Chondrocyte (in vitro differentiated cells): ENCODE measurements at regions not wholly inside any gene's neighbourhood (a gene's known extent, or its start where the extent isn't known, plus 50 kb on each side); places are given as distances from the start of the nearest gene placed in this dataset.

Experiments used
- DNase-seq: peaks from one replicate; pipeline ENCODE4 v3.0.0; 2021; ENCODE audit warnings: mixed read lengths, low spot score
- H3K27ac Mint-ChIP-seq: one replicate; pipeline ENCODE4 v1.8.0; 2021; ENCODE audit warnings: mild to moderate bottlenecking, moderate library complexity, mixed read lengths; ENCODE audit not compliant: unreplicated experiment
- H3K27me3 Mint-ChIP-seq: 2 replicates; pipeline ENCODE4 v1.8.0; 2021; ENCODE audit warnings: low read depth, mixed read lengths
- H3K36me3 Mint-ChIP-seq: 2 replicates; pipeline ENCODE4 v1.8.0; 2021; ENCODE audit warnings: low read depth, mixed read lengths
- H3K4me1 Mint-ChIP-seq: 2 replicates; pipeline ENCODE4 v1.8.0; 2021; ENCODE audit warnings: low read depth, mild to moderate bottlenecking, mixed read lengths
- H3K4me3 Mint-ChIP-seq: one replicate; pipeline ENCODE4 v1.8.0; 2021; ENCODE audit warnings: mild to moderate bottlenecking, moderate library complexity, mixed read lengths; ENCODE audit not compliant: unreplicated experiment
- H3K9me3 Mint-ChIP-seq: 2 replicates; pipeline ENCODE4 v1.8.0; 2021; ENCODE audit warnings: low read depth, mixed read lengths
- TF ChIP-seq, protein P1 (sequence below): fragments of 200-600 bp; sonication (generic); IDR thresholded peaks from 2 replicates; pipeline ENCODE4 v1.5.0; 2021; ENCODE audit warnings: antibody characterized with exemption, mild to moderate bottlenecking, moderate library complexity

DNA sequence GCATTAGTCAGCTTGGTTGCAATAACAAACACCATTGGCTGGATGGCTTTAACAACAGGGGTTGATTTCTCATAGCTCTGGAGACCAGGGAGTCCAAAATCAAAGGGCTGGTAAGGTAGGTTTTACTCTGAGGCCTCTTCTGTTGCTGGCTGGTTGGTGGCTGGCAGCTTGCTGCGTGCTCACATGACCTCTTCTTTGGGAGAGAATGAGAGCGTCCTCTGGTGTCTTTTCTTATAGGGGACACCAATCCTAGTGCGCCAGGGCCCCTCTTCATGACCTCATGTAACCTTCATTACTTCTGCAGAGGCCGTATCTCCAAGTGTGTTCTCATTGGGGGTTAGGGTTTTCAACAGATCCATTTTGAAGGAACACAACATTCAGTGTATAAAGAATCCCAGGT lies 1308.3 kb downstream of the TBC1D22A start:
- TF ChIP-seq, protein P1, sequence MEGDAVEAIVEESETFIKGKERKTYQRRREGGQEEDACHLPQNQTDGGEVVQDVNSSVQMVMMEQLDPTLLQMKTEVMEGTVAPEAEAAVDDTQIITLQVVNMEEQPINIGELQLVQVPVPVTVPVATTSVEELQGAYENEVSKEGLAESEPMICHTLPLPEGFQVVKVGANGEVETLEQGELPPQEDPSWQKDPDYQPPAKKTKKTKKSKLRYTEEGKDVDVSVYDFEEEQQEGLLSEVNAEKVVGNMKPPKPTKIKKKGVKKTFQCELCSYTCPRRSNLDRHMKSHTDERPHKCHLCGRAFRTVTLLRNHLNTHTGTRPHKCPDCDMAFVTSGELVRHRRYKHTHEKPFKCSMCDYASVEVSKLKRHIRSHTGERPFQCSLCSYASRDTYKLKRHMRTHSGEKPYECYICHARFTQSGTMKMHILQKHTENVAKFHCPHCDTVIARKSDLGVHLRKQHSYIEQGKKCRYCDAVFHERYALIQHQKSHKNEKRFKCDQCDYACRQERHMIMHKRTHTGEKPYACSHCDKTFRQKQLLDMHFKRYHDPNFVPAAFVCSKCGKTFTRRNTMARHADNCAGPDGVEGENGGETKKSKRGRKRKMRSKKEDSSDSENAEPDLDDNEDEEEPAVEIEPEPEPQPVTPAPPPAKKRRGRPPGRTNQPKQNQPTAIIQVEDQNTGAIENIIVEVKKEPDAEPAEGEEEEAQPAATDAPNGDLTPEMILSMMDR, result no peak
- H3K4me1 Mint-ChIP-seq, result no peaks in the 10 kb centered on the region
- peaks cover 3% of the 10 kb centered on the region for H3K9me3 Mint-ChIP-seq
- peaks cover 13% of the 10 kb centered on the region for H3K27me3 Mint-ChIP-seq
- DNase-seq, result no peak
- no peaks in the 10 kb centered on the region for H3K36me3 Mint-ChIP-seq
- no peak overlapping the region for H3K27ac Mint-ChIP-seq
- no peak overlapping the region for H3K4me3 Mint-ChIP-seq

DNA sequence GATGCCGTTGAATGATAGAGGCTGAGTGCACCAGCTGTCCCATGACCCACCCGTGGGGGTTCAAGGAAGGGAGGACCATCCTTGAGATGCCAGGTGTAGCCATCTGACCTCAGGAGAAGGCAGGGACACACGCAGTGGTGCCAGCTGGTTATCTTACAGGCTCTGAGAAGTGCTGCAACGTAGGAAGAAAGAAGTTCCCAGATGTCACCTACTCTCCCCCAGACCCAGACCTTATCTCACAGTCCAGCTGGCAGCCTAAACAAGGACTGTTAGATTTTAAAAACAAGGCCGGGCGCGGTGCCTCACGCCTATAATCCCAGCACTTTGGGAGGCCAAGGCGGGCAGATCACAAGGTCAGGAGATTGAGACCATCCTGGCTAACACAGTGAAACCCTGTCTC lies 1307.6 kb downstream of the TBC1D22A start:
- TF ChIP-seq, protein P1, result no peak
- Mint-ChIP-seq H3K4me1 (no peaks in the 10 kb centered on the region), H3K4me3 (no peak overlapping the region), H3K9me3 (peaks cover 3% of the 10 kb centered on the region), H3K27ac (no peak overlapping the region), H3K36me3 (no peaks in the 10 kb centered on the region), H3K27me3 (peaks cover 12% of the 10 kb centered on the region)
- DNase-seq, result no peak

DNA sequence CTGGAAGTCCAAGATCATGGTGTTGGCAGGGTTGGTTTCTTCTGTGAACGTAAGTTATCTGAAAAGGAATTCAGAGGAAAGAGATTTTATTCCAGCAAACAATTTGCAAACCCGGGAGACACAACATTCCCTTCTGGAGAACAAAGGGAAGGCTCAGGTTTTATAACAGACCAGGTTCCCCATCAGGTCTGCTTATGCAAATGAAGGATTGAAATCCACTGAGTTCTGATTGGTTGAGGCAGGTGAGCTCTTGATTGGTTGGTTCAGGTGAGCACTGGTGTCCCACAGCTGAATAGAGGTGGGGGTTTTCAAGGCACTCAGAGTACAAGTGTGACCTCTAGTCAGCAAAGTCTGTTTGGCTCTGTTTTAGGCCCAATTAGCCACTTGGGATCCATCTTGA lies 1306.8 kb downstream of the TBC1D22A start:
- Mint-ChIP-seq H3K4me3 (no peak overlapping the region), H3K4me1 (no peaks in the 10 kb centered on the region), H3K27me3 (peaks cover 6% of the 10 kb centered on the region), H3K27ac (no peak overlapping the region), H3K36me3 (no peaks in the 10 kb centered on the region), H3K9me3 (peaks cover 10% of the 10 kb centered on the region)
- TF ChIP-seq, protein P1, result no peak
- DNase-seq, result no peak

DNA sequence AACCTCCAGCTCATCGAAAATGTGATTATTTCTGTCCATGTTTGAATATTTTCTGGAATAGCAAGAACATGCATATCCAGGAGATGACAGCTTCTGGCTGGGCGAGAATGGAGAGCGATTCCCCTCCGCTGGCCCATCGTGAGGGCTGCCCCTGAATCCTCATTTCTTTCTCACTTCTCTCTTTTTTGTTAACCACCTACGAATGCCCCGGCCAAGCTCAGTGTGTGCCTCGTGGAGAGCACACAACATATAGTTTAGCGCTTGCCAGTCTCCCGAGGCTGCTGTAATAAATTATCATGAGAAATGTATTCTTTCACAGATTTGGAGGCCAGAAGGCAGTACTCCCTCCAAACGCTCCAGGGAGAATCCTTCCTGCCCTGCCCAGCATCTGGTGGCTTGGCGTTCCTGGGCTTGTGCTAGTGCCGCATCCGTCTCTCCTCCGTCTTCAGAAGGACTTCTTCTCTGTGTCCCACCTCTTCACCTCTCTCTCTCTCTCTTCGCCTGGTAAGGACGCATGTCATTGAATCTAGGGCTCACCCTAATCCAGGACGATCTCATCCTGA lies 1306.0 kb downstream of the TBC1D22A start:
- TF ChIP-seq, protein P1, result no peak
- no peak for DNase-seq
- Mint-ChIP-seq H3K4me1 (no peaks in the 10 kb centered on the region), H3K27me3 (peaks cover 4% of the 10 kb centered on the region), H3K9me3 (peaks cover 18% of the 10 kb centered on the region), H3K27ac (no peak overlapping the region), H3K36me3 (no peaks in the 10 kb centered on the region), H3K4me3 (no peak overlapping the region)

DNA sequence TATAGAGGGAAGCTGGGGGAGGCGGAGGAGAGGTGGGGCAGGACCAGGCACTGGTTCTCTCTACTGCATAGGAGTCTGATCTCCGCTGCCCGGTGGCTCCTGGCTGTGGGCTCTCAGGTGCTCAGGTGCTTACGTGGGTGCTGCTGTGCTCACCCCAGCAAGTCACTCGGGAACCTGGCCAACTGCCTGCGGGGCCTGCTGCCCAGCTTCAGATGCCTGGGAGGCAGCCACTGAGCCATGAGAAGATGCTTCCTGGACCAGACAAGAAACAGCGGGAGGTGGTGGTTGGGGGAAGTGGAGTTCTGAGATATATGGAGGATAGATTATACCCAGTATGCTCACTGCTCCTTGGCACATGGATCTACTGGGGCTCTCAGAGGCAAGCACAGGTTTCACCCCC lies 1303.4 kb downstream of the TBC1D22A start:
- H3K4me3 Mint-ChIP-seq, result no peak overlapping the region
- no peaks in the 10 kb centered on the region for H3K4me1 Mint-ChIP-seq
- TF ChIP-seq, protein P1, result no peak
- DNase-seq, result no peak
- H3K27me3 Mint-ChIP-seq, result peaks cover 3% of the 10 kb centered on the region
- peaks cover 24% of the 10 kb centered on the region for H3K9me3 Mint-ChIP-seq
- H3K36me3 Mint-ChIP-seq, result no peaks in the 10 kb centered on the region
- H3K27ac Mint-ChIP-seq, result no peak overlapping the region
